NCI-H146 treated with DMSO at 0.1 percent for 48 hours (cell line): ENCODE measurements at regions not wholly inside any gene's neighbourhood (a gene's known extent, or its start where the extent isn't known, plus 50 kb on each side); places are given as distances from the start of the nearest gene placed in this dataset.
A peak's percentile ranks its signal among the peaks of the same experiment; 100 is the strongest.

Experiments used
- DNase-seq: peaks from one replicate; lab custom pipeline; 2025; ENCODE audit not compliant: unreplicated experiment; lab: John Stamatoyannopoulos, UW

DNA sequence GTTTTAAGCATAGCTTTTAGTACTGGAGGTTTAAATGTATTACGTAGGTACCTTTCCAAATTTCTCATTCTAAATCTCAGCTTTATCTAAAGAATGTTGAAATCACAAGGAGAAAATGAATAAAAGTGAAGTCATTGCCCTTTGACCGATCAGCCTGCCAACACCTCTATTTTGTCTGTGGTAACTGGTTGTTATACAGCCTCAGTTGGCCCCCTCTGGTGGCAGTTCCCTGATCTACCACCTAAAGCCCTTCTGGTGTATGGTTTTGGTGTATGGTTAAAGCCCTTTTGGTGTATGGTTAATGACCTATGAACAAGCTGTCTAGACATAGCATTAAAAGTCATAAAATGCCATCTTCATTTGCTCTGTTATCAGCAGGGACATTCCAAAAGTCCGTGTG, 378.2 kb upstream of the AZI2 start:
- DNase-seq: peak; percentile 10

GRCh38 chr3:28727307-28727706, 378.7 kb upstream of the AZI2 start:
- no peak for DNase-seq

DNA sequence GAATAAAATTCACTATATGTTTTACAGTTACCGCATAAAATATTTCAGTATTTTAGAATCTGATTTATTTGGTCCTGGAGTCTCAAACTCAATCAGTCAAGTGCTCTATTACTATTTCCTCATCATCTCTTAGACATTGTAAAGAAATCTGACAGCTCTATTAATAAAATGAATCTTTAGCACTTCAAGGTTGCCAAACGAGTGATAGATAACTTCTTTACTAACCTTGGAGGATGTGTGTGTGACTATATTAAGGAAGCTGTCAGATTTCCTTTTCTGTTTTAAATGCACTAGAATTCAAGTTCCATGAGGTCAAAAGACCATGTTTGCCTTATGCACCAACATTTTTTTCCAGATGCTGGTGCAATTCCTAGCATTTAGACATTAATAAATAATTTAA, 389.8 kb upstream of the AZI2 start:
- no peak for DNase-seq

DNA sequence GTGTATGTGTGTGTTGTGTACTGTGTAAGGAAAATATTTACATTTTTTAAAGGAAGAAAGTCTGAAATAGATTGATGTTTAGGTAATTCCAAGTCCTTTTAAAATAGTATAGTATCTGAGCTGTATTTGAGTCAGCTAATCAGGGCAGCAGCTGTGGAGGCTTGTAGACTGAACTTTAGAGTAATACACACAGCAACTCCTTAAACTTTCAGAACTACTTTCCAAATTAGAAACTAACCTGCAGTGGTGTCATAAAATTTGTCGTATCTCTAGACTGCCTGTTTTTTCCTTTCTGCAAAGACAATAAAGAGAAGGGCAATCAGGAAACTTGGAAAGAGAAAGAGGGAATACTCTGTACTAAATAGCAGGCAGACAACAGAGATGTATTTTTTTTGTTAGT, 391.0 kb upstream of the AZI2 start:
- no peak for DNase-seq

DNA sequence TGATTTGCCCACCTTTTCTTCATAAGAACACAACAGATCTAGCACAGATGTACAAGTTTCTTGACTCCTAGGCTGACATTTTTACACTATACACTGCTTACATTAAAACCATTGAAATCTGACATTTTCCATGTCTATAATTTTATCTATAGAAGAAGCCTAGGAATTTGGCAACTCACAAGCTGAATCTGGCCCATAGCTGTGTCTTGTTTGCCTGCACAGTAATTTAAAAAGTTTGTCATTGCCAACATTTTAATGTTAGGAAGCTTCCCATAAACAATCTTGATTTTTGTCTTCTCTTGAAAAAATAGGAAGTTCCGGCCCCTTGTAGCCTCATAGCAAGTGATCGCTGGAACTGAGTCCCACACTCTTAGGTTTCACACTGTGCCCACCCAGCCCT, 394.6 kb upstream of the AZI2 start:
- DNase-seq: no peak

GRCh38 chr3:28743831-28744230, 395.2 kb upstream of the AZI2 start:
- no peak for DNase-seq

DNA sequence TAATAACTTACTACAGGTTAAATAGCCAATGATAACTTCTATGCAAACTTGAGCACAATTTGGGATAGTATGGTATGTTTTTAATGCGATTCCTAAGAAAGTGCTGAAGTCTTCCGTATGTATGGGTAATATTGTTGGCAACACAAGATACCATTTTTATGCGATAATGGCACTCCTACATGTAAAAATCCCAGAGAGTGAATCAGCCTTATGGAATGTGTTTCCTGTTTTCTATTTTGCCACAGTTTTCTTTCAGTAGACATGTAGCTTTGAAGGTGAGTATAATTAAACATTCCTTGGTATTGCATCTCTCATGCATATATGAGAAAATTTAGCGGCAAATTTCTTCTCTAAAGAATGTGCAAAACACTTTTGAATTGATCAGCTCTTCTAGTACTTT, 396.8 kb upstream of the AZI2 start:
- no peak for DNase-seq

- no peak for DNase-seq
These were observed 397.4 kb upstream of the AZI2 start for GRCh38 chr3:28745916-28746617.

DNA sequence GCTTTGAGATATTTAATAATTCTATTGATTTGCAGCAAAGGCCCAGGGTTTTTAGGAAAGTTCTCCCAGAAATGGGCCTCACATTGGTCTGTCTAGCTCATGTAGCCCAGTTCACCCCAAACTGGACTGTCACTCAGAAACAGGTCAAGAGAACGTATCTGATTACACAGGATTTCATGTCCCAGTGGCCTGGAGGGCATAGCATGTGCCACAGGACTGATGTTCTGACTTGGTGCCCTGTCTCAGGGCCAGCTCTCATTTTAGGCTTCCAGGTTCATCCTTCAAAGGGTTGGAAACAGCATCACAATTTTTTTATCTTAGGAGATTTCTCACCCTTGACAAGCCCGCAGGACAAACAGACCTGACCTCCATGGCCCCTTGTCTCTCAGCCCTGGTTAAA, 398.4 kb upstream of the AZI2 start:
- DNase-seq: no peak

GRCh38 chr3:28751864-28752263, 403.2 kb upstream of the AZI2 start:
- DNase-seq: no peak

DNA sequence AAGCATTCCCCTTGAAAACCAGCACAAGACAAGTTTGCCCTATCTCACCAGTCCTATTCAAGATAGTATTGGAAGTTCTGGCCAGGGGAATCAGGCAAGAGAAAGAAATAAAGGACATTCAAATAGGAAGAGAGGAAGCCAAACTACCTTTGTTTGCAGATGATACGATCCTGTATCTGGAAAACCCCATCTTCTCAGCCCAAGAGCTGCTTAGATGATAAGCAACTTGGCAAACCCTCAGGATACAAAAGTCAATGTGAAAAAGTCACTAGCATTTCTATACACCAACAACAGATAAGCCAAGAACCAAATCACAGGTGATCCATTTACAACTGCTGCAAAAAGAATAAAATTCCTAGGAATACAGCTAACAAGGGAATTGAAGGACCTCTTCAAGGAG, 403.7 kb upstream of the AZI2 start:
- DNase-seq: no peak

DNA sequence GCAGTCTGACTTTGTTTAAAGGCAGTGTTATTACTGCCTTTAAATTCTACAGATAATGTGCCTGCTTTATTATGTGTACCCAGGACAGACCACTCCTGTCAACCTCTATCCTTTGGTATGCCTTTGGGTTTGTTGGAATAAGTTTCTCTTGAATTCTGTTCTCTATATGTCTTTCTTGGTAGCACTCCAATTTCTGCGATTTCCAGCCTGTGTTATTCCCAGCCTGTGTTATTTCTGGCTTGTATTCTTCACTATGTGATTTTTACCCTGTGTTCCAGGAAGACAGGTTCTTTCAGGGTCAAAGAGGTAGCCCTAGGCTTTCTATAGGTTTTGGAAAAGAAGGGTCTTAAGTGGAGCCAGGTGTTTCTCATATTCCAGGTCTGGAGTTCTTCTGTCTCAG, 407.4 kb upstream of the AZI2 start:
- DNase-seq: no peak

- DNase-seq: no peak
These were observed 409.5 kb upstream of the AZI2 start for GRCh38 chr3:28758115-28758514.

DNA sequence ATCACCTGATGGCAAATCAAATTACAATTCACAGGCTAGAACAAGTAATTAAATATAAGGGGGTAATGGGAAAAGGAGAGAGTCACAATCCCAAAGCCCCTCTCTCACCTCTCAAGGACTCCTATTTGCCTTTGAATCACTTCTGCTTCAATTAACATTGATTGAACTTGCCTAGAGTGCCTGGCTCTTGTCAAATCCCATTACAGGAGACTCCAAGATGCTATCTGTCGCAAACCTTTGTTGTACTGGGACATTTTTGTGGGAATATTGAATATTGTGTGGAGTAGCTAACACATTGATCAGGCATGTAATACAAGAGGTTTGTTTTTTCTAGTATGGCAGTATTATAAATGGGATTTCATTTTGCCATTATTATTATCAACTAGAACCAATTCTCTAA, 412.8 kb upstream of the AZI2 start:
- DNase-seq: no peak

DNA sequence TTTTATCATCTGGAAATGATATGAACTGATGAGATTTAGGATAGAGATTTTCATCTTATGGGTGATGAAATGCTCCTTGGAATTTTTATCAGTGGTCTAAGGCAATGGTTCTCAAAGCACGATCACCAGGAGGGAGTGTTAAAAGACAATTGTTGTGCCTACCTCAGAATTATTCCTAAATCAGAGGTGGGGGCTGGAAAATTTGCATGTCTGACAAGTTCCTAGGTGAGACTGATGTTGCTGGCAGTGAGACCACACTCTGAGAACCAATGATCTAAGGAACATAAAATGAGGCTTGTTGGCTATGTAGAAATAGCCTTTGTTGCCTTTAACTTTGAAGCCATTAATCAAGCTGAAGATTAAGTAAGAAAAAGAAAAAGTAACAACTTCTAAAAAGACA, 416.6 kb upstream of the AZI2 start:
- no peak for DNase-seq

GRCh38 chr3:28768439-28768838, 419.8 kb upstream of the AZI2 start:
- no peak for DNase-seq

- DNase-seq: no peak
These were observed 429.3 kb upstream of the AZI2 start for GRCh38 chr3:28777806-28778475.

- DNase-seq: no peak
These were observed 431.9 kb upstream of the AZI2 start for GRCh38 chr3:28780480-28780879.

DNA sequence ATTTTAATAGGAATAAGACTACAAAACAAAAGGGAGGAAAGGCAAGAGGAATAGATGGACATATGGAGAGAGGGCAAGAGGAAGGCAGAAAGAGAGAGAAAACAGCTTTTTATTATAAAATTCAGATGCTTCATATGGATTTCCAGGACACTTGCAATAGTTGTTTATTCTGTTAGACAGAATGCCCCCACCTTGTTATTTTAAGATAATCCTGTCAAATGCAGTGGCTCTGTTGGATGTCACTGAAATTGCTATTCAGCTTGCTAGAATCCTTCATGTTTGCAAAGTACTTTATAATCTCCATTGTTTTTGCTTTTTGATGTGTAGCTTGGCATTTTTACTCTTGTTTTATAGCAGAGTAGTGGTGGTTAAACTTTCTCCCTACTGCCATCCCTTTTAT, 432.4 kb upstream of the AZI2 start:
- DNase-seq: no peak

GRCh38 chr3:28786446-28786845, 437.8 kb upstream of the AZI2 start:
- DNase-seq: no peak

GRCh38 chr3:28788571-28788970, 439.9 kb upstream of the AZI2 start:
- no peak for DNase-seq

GRCh38 chr3:28791713-28792255, 443.2 kb upstream of the AZI2 start:
- DNase-seq: peak; percentile 88

DNA sequence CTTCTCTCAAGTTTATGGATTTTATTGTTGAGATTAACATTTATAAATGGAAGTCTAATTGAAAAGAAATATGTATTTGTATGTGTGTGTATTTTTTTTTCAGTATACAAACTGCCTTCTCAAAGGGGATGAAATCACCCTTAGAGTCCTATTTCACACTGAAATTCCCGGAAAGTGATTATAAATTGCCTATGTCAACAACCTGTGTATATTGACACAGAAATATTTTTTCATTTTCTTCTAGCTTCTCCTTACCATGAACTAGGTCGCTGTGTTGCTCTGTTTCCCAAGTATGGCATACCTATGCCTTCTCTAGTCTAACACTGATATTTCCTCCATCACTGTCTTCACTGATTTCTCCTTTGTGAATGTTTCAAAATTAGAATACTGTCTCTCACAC, 444.0 kb upstream of the AZI2 start:
- no peak for DNase-seq
